Colonic mucosa (tissue), 4 donors: ENCODE measurements at regions not wholly inside any gene's neighbourhood (a gene's known extent, or its start where the extent isn't known, plus 50 kb on each side); places are given as distances from the start of the nearest gene placed in this dataset.

ENCODE experiments used
- DNase-seq: peaks from one replicate; pipeline ENCODE4 v3.0.0-alpha.2; 2020
- H3K27ac ChIP-seq: fragments of 200-600 bp; one replicate; pipeline ENCODE4 v1.8.0; 2021
- H3K27me3 ChIP-seq: fragments of 200-600 bp; one replicate; pipeline ENCODE4 v1.8.0; 2021
- H3K36me3 ChIP-seq: fragments of 200-600 bp; one replicate; pipeline ENCODE4 v1.8.0; 2021
- H3K4me1 ChIP-seq: fragments of 200-600 bp; one replicate; pipeline ENCODE4 v1.8.0; 2021; ENCODE audit warnings: mild to moderate bottlenecking
- H3K4me3 ChIP-seq: fragments of 200-600 bp; one replicate; pipeline ENCODE4 v1.8.0; 2021
- H3K9ac ChIP-seq, 2 donors: one replicate each; pipeline ENCODE4 v1.7.0; 2013; ENCODE audit warnings: control low read depth in 2 of 2, low read depth in 2 of 2, low read length in 2 of 2
- H3K9me3 ChIP-seq: fragments of 200-600 bp; one replicate; pipeline ENCODE4 v1.8.0; 2021
- intact Hi-C: fragments of 100-400 bp; cut with DNase I; formaldehyde crosslinking; loops from one replicate; pipeline ENCODE4 v1.14.1; 2022
- TF ChIP-seq, protein P1 (sequence below): fragments of 200-600 bp; IDR thresholded peaks from one replicate; pipeline ENCODE4 v1.8.0; 2022; ENCODE audit warnings: antibody characterized with exemption, mild to moderate bottlenecking
- donor health status: healthy.
- donor health status: DM: no; HTN: no; CAD: no.
- donor health status: DM: no; HTN: no; CAD: no.

DNA sequence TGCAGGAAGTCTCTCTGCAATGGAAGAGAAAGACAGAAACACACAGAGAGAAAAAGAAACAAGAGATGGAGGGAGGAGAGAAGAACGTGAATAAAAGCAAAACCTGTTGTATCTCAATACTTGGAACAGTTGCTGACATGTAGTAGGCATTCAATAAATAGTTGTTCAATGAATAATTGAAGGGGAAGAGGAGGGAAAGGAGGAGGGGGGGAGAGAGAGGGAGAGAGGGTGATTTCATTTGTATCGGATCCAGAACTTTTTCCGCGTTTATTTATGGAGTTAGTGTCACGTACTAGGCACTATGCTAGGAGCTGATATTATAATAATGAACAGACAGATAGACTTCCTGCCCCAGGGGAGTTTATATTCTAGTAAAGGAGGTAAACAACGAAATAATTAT, 144.1 kb downstream of the OMA1 start:
- H3K27ac ChIP-seq = no peak overlapping the region
- no peak overlapping the region for H3K9ac ChIP-seq
- intact Hi-C loops = no loop called here
- no peaks in the 10 kb centered on the region for H3K36me3 ChIP-seq
- no peak for DNase-seq
- H3K9me3 ChIP-seq = no peaks in the 10 kb centered on the region
- TF ChIP-seq, protein P1, sequence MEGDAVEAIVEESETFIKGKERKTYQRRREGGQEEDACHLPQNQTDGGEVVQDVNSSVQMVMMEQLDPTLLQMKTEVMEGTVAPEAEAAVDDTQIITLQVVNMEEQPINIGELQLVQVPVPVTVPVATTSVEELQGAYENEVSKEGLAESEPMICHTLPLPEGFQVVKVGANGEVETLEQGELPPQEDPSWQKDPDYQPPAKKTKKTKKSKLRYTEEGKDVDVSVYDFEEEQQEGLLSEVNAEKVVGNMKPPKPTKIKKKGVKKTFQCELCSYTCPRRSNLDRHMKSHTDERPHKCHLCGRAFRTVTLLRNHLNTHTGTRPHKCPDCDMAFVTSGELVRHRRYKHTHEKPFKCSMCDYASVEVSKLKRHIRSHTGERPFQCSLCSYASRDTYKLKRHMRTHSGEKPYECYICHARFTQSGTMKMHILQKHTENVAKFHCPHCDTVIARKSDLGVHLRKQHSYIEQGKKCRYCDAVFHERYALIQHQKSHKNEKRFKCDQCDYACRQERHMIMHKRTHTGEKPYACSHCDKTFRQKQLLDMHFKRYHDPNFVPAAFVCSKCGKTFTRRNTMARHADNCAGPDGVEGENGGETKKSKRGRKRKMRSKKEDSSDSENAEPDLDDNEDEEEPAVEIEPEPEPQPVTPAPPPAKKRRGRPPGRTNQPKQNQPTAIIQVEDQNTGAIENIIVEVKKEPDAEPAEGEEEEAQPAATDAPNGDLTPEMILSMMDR = no peak
- no peak overlapping the region for H3K4me3 ChIP-seq
- no peaks in the 10 kb centered on the region for H3K27me3 ChIP-seq
- no peaks in the 10 kb centered on the region for H3K4me1 ChIP-seq

GRCh38 chr1:58401991-58402390, 144.5 kb downstream of the OMA1 start:
- H3K27ac ChIP-seq = no peak overlapping the region
- no peak overlapping the region for H3K4me3 ChIP-seq

GRCh38 chr1:58399176-58399575, 147.3 kb downstream of the OMA1 start:
- Histone ChIP-seq H3K36me3 (no peaks in the 10 kb centered on the region), H3K4me3 (no peak overlapping the region), H3K9me3 (no peaks in the 10 kb centered on the region), H3K9ac (no peak overlapping the region), H3K4me1 (no peaks in the 10 kb centered on the region), H3K27ac (no peak overlapping the region), H3K27me3 (no peaks in the 10 kb centered on the region)
- TF ChIP-seq, protein P1 = no peak
- intact Hi-C loops = no loop called here
- no peak for DNase-seq

More at GRCh38 chr1:58401991-58402390, 144.5 kb downstream of the OMA1 start:
- Histone ChIP-seq H3K9me3 (no peaks in the 10 kb centered on the region), H3K27me3 (no peaks in the 10 kb centered on the region), H3K4me1 (no peaks in the 10 kb centered on the region), H3K36me3 (no peaks in the 10 kb centered on the region), H3K9ac (no peak overlapping the region)
- DNase-seq = no peak
- TF ChIP-seq, protein P1 = no peak
- intact Hi-C loops = no loop called here

DNA sequence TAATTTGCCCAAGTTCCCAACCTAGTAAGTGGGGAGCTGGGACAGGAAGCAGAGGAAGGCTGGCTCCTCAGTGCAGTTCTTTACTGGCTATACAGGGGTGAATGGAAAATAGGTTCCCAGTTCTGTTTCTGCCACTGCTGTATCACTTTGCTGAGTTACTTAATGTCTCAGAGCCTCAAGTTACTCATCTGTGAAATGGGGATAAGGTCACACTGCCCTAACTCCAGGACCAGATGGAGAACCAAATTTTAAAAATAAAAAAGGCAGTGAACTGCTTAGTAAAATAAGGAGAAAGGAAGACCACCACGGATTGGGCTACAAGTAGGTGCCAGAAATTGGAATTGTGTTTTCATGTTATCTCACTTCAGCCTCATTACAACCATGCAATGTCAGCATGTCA, 147.8 kb downstream of the OMA1 start:
- Histone ChIP-seq H3K9me3 (no peaks in the 10 kb centered on the region), H3K36me3 (no peaks in the 10 kb centered on the region), H3K4me1 (no peaks in the 10 kb centered on the region), H3K27me3 (no peaks in the 10 kb centered on the region), H3K27ac (no peak overlapping the region), H3K4me3 (no peak overlapping the region), H3K9ac (no peak overlapping the region)
- DNase-seq = no peak
- intact Hi-C loops = no loop called here
- TF ChIP-seq, protein P1 = no peak

DNA sequence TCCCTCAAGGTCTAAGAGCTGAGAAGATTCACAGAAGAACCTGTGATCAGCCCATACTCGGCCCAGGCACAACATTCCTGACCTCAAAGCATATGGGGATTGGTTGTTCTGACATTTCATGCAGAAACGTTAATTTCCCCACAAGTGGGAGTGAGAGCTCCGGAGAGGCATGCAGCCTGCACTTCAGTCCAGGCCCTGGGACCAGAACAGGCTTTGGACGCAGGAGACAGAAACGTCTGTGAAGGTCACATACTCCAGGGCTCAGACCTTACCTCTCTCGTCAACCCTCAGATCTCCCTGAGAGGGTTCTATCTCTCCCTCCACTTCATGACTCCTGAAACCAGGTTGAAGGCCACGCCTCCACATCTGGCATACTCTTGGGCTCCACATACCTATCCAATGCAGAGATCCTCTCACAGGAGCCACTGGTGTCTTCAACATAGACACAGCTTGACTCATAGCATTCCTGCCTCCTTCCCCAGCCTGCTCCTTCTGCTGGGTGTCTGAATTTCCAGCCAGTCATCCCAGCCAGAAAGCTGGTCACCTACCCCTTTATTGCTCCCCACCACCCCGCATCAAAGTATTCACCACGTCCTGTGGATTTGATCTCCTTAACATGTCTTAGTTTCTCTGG, 149.2 kb downstream of the OMA1 start:
- intact Hi-C loops = no loop called here
- Histone ChIP-seq H3K27me3 (no peaks in the 10 kb centered on the region), H3K4me1 (no peaks in the 10 kb centered on the region), H3K9me3 (no peaks in the 10 kb centered on the region), H3K27ac (no peak overlapping the region), H3K9ac (no peak overlapping the region), H3K4me3 (no peak overlapping the region), H3K36me3 (no peaks in the 10 kb centered on the region)
- TF ChIP-seq, protein P1 = no peak
- DNase-seq = no peak
